Kidney capillary endothelial cell (primary cell): ENCODE measurements at regions not wholly inside any gene's neighbourhood (a gene's known extent, or its start where the extent isn't known, plus 50 kb on each side); places are given as distances from the start of the nearest gene placed in this dataset.

Experiments
- DNase-seq: peaks from one replicate; pipeline ENCODE4 v3.0.0-alpha.2; 2018; ENCODE audit warnings: low spot score

- DNase-seq: no peak
Observed at GRCh38 chr9:87120610-87121009, 173.3 kb upstream of the GAS1 start.

GRCh38 chr9:87122947-87123685 lies 175.8 kb upstream of the GAS1 start:
- DNase-seq: peak; percentile 80

GRCh38 chr9:87123830-87124229 lies 176.5 kb upstream of the GAS1 start:
- no peak for DNase-seq

- no peak for DNase-seq
Observed at GRCh38 chr9:87125819-87126218, 178.5 kb upstream of the GAS1 start.

- peak; percentile 50 for DNase-seq
Observed at GRCh38 chr9:87127543-87127942, 180.2 kb upstream of the GAS1 start.

GRCh38 chr9:87127978-87128614 lies 180.8 kb upstream of the GAS1 start:
- no peak for DNase-seq

GRCh38 chr9:87128844-87129493 lies 181.7 kb upstream of the GAS1 start:
- no peak for DNase-seq

GRCh38 chr9:87135074-87135473 lies 187.8 kb upstream of the GAS1 start:
- DNase-seq: no peak

GRCh38 chr9:87137718-87138117 lies 190.4 kb upstream of the GAS1 start:
- DNase-seq: no peak

GRCh38 chr9:87138128-87139040 lies 191.1 kb upstream of the GAS1 start:
- DNase-seq: no peak

GRCh38 chr9:87139099-87139730 lies 191.9 kb upstream of the GAS1 start:
- no peak for DNase-seq

GRCh38 chr9:87140142-87140541 lies 192.8 kb upstream of the GAS1 start:
- DNase-seq: no peak

GRCh38 chr9:87140605-87141109 lies 193.4 kb upstream of the GAS1 start:
- no peak for DNase-seq

GRCh38 chr9:87141124-87141523 lies 193.8 kb upstream of the GAS1 start:
- DNase-seq: no peak

GRCh38 chr9:87146933-87147332 lies 199.6 kb upstream of the GAS1 start:
- DNase-seq: no peak

- no peak for DNase-seq
Observed at GRCh38 chr9:87147839-87148238, 200.5 kb upstream of the GAS1 start.

- DNase-seq: peak; percentile 61
Observed at GRCh38 chr9:87148331-87149104, 201.2 kb upstream of the GAS1 start.

- DNase-seq: no peak
Observed at GRCh38 chr9:87149799-87150198, 202.5 kb upstream of the GAS1 start.

- DNase-seq: no peak
Observed at GRCh38 chr9:87152256-87152655, 204.9 kb upstream of the GAS1 start.

- DNase-seq: no peak
Observed at GRCh38 chr9:87156247-87156646, 208.9 kb upstream of the GAS1 start.
